HEK293 (cell line): ENCODE measurements at regions not wholly inside any gene's neighbourhood (a gene's known extent, or its start where the extent isn't known, plus 50 kb on each side); places are given as distances from the start of the nearest gene placed in this dataset.

ENCODE experiments used
- CTCF ChIA-PET: fragments of 350-600 bp; formaldehyde crosslinking; extraction: SDS; loops from one replicate; lab custom pipeline; 2021; ENCODE audit warnings: antibody characterized with exemption; lab: Yijun Ruan, JAX
- POLR2A ChIA-PET: fragments of 300-600 bp; formaldehyde crosslinking; extraction: SDS; loops from one replicate; lab custom pipeline; 2020; ENCODE audit warnings: antibody characterized with exemption, inconsistent platforms; lab: Yijun Ruan, JAX
- H3K27ac ChIP-seq: fragments of 200-500 bp; sonication (Bioruptor generic); 2 replicates; pipeline ENCODE4 v1.5.1; 2014; ENCODE audit warnings: low read depth, low read length, control low read depth, inconsistent platforms; ENCODE audit errors: extremely low read depth
- H3K36me3 ChIP-seq, 2 experiments: fragments of 200-500 bp in 1 of 2; sonication (Bioruptor generic) in 1 of 2; 1 replicate in 1 of 2; 2 replicates in 1 of 2; pipeline ENCODE4 v1.5.1; 2014 to 2017; ENCODE audit warnings: inconsistent platforms in 2 of 2, low read length in 2 of 2; ENCODE audit not compliant: control insufficient read depth in 2 of 2, insufficient read depth in 1 of 2
- H3K4me1 ChIP-seq: fragments of 200-500 bp; sonication (Bioruptor generic); 2 replicates; pipeline ENCODE4 v1.5.1; 2014; ENCODE audit warnings: mild to moderate bottlenecking, low read length, inconsistent platforms; ENCODE audit not compliant: control insufficient read depth, insufficient read depth
- H3K4me3 ChIP-seq: 2 replicates; pipeline ENCODE4 v1.5.1; 2011; ENCODE audit warnings: low read depth, mild to moderate bottlenecking, control low read depth, low read length, moderate library complexity
- H3K9me3 ChIP-seq: fragments of 200-500 bp; sonication (Bioruptor generic); 2 replicates; pipeline ENCODE4 v1.5.1; 2014; ENCODE audit warnings: low read depth, low read length, inconsistent platforms; ENCODE audit not compliant: control insufficient read depth, insufficient read depth
- CTCF ChIP-seq: fragments of 450-650 bp; formaldehyde crosslinking; IDR thresholded peaks from 2 replicates; pipeline ENCODE4 v1.5.1; 2016; ENCODE audit warnings: missing biosample characterization, missing genetic modification characterization
- GLI4 ChIP-seq: fragments of 450-650 bp; formaldehyde crosslinking; IDR thresholded peaks from 2 replicates; pipeline ENCODE4 v1.5.1; 2016; ENCODE audit warnings: missing biosample characterization, missing genetic modification characterization
- HOXA7 ChIP-seq: sonication (generic); formaldehyde crosslinking; IDR thresholded peaks from 2 replicates; pipeline ENCODE4 v1.8.1; 2022; ENCODE audit warnings: missing genetic modification reagents, borderline replicate concordance
- IKZF3 ChIP-seq: fragments of 450-650 bp; IDR thresholded peaks from 2 replicates; pipeline ENCODE4 v1.5.0; 2018; ENCODE audit warnings: missing biosample characterization, mild to moderate bottlenecking, missing genetic modification characterization, moderate library complexity
- PATZ1 ChIP-seq: fragments of 450-650 bp; formaldehyde crosslinking; IDR thresholded peaks from 2 replicates; pipeline ENCODE4 v1.5.1; 2016; ENCODE audit warnings: missing biosample characterization, missing genetic modification characterization
- ZBTB8A ChIP-seq: fragments of 450-650 bp; formaldehyde crosslinking; IDR thresholded peaks from 2 replicates; pipeline ENCODE4 v1.5.1; 2016; ENCODE audit warnings: missing biosample characterization, missing genetic modification characterization
- ZNF280C ChIP-seq: fragments of 450-650 bp; formaldehyde crosslinking; IDR thresholded peaks from 2 replicates; pipeline ENCODE4 v1.5.1; 2016; ENCODE audit warnings: missing biosample characterization, missing genetic modification characterization
- ZNF292 ChIP-seq: fragments of 450-650 bp; formaldehyde crosslinking; IDR thresholded peaks from 2 replicates; pipeline ENCODE4 v1.5.1; 2016; ENCODE audit warnings: low read depth, missing biosample characterization, missing genetic modification characterization, borderline replicate concordance
- ZNF449 ChIP-seq: fragments of 450-650 bp; formaldehyde crosslinking; IDR thresholded peaks from 2 replicates; pipeline ENCODE4 v1.5.1; 2017; ENCODE audit warnings: missing biosample characterization, mild to moderate bottlenecking, missing genetic modification characterization, moderate library complexity
- ZNF580 ChIP-seq: fragments of 450-650 bp; formaldehyde crosslinking; IDR thresholded peaks from 2 replicates; pipeline ENCODE4 v1.5.1; 2016; ENCODE audit warnings: missing biosample characterization, missing genetic modification characterization
- ZNF621 ChIP-seq: fragments of 450-650 bp; formaldehyde crosslinking; IDR thresholded peaks from 2 replicates; pipeline ENCODE4 v1.5.1; 2017; ENCODE audit warnings: missing biosample characterization, missing genetic modification characterization
- ZNF623 ChIP-seq: fragments of 450-650 bp; formaldehyde crosslinking; IDR thresholded peaks from 2 replicates; pipeline ENCODE4 v1.5.1; 2016; ENCODE audit warnings: missing biosample characterization, missing genetic modification characterization
- ZNF658 ChIP-seq: fragments of 450-650 bp; formaldehyde crosslinking; IDR thresholded peaks from 2 replicates; pipeline ENCODE4; 2016; ENCODE audit warnings: missing biosample characterization, missing genetic modification characterization
- ZNF701 ChIP-seq: fragments of 450-650 bp; formaldehyde crosslinking; IDR thresholded peaks from 2 replicates; pipeline ENCODE4 v1.5.1; 2016; ENCODE audit warnings: missing biosample characterization, missing genetic modification characterization
- ZNF792 ChIP-seq: fragments of 450-650 bp; formaldehyde crosslinking; IDR thresholded peaks from 2 replicates; pipeline ENCODE4 v1.5.1; 2016; ENCODE audit warnings: missing biosample characterization, missing genetic modification characterization

- Histone ChIP-seq H3K27ac (no peak overlapping the region), H3K36me3 (no peaks in the 10 kb centered on the region), H3K4me3 (no peak overlapping the region), H3K9me3 (no peaks in the 10 kb centered on the region)
- ChIA-PET POLR2A (no interaction called here), CTCF (no interaction called here)
- TF ChIP-seq ZNF701 (tag by site-specific recombination), result no peak
- TF ChIP-seq ZNF621, result no peak
- TF ChIP-seq ZNF292 (tag by site-specific recombination), result no peak
- no peak for TF ChIP-seq ZNF658 (tag by site-specific recombination)
- no peak for TF ChIP-seq ZNF280C
- TF ChIP-seq CTCF (tag by site-specific recombination), result no peak
- no peak for TF ChIP-seq ZBTB8A (tag by site-specific recombination)
- TF ChIP-seq PATZ1 (tag by site-specific recombination), result no peak
- no peak for TF ChIP-seq ZNF580 (tag by site-specific recombination)
- TF ChIP-seq IKZF3, result no peak
- no peak for TF ChIP-seq ZNF792 (tag by site-specific recombination)
- TF ChIP-seq GLI4 (tag by site-specific recombination), result no peak
- no peak for TF ChIP-seq ZNF449
- TF ChIP-seq ZNF623 (tag by site-specific recombination), result no peak
- TF ChIP-seq, all 188 proteins: peak for 0
- H3K4me1 ChIP-seq, result peaks cover 4% of the 10 kb centered on the region; the same call in 1 of the 2 replicates
These were observed 597.5 kb upstream of the MEF2C start for GRCh38 chr5:89480406-89481007.

GRCh38 chr5:89478851-89479250, 595.9 kb upstream of the MEF2C start:
- no peak overlapping the region for H3K4me3 ChIP-seq
- H3K4me1 ChIP-seq, result peaks cover 4% of the 10 kb centered on the region; the same call in 1 of the 2 replicates
- ChIA-PET POLR2A (no interaction called here), CTCF (no interaction called here)
- H3K9me3 ChIP-seq, result no peaks in the 10 kb centered on the region
- no peaks in the 10 kb centered on the region for H3K36me3 ChIP-seq
- TF ChIP-seq HOXA7 (CRISPR knock-in tag), result no peak
- TF ChIP-seq, all 188 proteins: peak for 0
- no peak overlapping the region for H3K27ac ChIP-seq
